Activated CD4-positive, CD25-positive, alpha-beta regulatory T cell treated with anti-CD3 and anti-CD28 coated beads, Interleukin-2, amount 50 U/mL, for 24 hours (primary cell): ENCODE measurements at regions not wholly inside any gene's neighbourhood (a gene's known extent, or its start where the extent isn't known, plus 50 kb on each side); places are given as distances from the start of the nearest gene placed in this dataset.

Source experiments
- ATAC-seq, 2 donors: fragments of 150-1000 bp; cut with Tn5 transposase; one replicate each; pipeline ENCODE4 v1.10.0; 2021; ENCODE audit warnings: mild to moderate bottlenecking in 1 of 2, moderate library complexity in 1 of 2

GRCh38 chr13:90375851-90376250 is 971.6 kb upstream of the MIR17HG start:
- ATAC-seq: no peak

GRCh38 chr13:90382425-90382824 is 965.1 kb upstream of the MIR17HG start:
- no peak for ATAC-seq

- ATAC-seq: no peak
Observed at GRCh38 chr13:90385781-90386489, 961.6 kb upstream of the MIR17HG start.

GRCh38 chr13:90388887-90389452 is 958.5 kb upstream of the MIR17HG start:
- ATAC-seq: no peak

- ATAC-seq: no peak
Observed at GRCh38 chr13:90389537-90389936, 958.0 kb upstream of the MIR17HG start.

- ATAC-seq: no peak
Observed at GRCh38 chr13:90393408-90393807, 954.1 kb upstream of the MIR17HG start.

GRCh38 chr13:90395348-90395747 is 952.1 kb upstream of the MIR17HG start:
- ATAC-seq: no peak

GRCh38 chr13:90395846-90396245 is 951.6 kb upstream of the MIR17HG start:
- ATAC-seq: no peak

- no peak for ATAC-seq
Observed at GRCh38 chr13:90396266-90396665, 951.2 kb upstream of the MIR17HG start.

- ATAC-seq: no peak
Observed at GRCh38 chr13:90397503-90397902, 950.0 kb upstream of the MIR17HG start.

GRCh38 chr13:90400372-90400771 is 947.1 kb upstream of the MIR17HG start:
- ATAC-seq: no peak

- no peak for ATAC-seq
Observed at GRCh38 chr13:90401150-90401549, 946.3 kb upstream of the MIR17HG start.

- ATAC-seq: no peak
Observed at GRCh38 chr13:90402102-90402501, 945.4 kb upstream of the MIR17HG start.

- no peak for ATAC-seq
Observed at GRCh38 chr13:90402613-90403012, 944.9 kb upstream of the MIR17HG start.

GRCh38 chr13:90403330-90404082 is 944.0 kb upstream of the MIR17HG start:
- ATAC-seq: no peak

- no peak for ATAC-seq
Observed at GRCh38 chr13:90405301-90405700, 942.2 kb upstream of the MIR17HG start.

- ATAC-seq: no peak
Observed at GRCh38 chr13:90412980-90413379, 934.5 kb upstream of the MIR17HG start.

GRCh38 chr13:90413548-90413947 is 933.9 kb upstream of the MIR17HG start:
- ATAC-seq: no peak

- no peak for ATAC-seq
Observed at GRCh38 chr13:90414691-90415596, 932.5 kb upstream of the MIR17HG start.

- no peak for ATAC-seq
Observed at GRCh38 chr13:90415902-90416301, 931.6 kb upstream of the MIR17HG start.

- no peak for ATAC-seq
Observed at GRCh38 chr13:90416519-90416918, 931.0 kb upstream of the MIR17HG start.

GRCh38 chr13:90416938-90417337 is 930.5 kb upstream of the MIR17HG start:
- ATAC-seq: no peak

GRCh38 chr13:90420683-90421082 is 926.8 kb upstream of the MIR17HG start:
- no peak for ATAC-seq
